ENCODE measurements at regions not wholly inside any gene's neighbourhood (a gene's known extent, or its start where the extent isn't known, plus 50 kb on each side); places are given as distances from the start of the nearest gene placed in this dataset.
A peak's percentile ranks its signal among the peaks of the same experiment; 100 is the strongest.

DNA sequence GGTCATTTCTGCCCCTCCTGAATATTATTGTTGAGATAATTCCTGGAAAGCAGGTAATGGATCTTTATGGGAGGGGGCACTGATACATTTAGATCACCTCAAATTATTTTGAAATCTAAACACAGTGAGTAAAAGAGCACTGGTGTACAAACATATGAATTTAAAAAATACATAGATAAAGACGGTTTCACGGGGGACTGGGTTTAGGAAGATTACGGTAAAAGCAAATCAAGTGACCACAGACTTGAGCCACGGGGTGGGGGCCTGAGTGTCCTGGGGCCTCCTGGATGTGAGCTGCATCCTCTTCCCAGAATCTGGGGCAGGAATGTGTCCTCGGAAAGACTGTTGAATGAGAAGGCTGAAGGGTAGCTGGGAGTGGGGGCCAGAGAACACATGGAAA lies 219.1 kb upstream of the KLF6 start:
- Histone ChIP-seq H3K4me3 (no peak overlapping the region), H3K27ac (no peak overlapping the region)
- TF ChIP-seq, protein P1, sequence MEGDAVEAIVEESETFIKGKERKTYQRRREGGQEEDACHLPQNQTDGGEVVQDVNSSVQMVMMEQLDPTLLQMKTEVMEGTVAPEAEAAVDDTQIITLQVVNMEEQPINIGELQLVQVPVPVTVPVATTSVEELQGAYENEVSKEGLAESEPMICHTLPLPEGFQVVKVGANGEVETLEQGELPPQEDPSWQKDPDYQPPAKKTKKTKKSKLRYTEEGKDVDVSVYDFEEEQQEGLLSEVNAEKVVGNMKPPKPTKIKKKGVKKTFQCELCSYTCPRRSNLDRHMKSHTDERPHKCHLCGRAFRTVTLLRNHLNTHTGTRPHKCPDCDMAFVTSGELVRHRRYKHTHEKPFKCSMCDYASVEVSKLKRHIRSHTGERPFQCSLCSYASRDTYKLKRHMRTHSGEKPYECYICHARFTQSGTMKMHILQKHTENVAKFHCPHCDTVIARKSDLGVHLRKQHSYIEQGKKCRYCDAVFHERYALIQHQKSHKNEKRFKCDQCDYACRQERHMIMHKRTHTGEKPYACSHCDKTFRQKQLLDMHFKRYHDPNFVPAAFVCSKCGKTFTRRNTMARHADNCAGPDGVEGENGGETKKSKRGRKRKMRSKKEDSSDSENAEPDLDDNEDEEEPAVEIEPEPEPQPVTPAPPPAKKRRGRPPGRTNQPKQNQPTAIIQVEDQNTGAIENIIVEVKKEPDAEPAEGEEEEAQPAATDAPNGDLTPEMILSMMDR (IDR thresholded peaks at IDR 0.05) = no peak
- DNase-seq (ENCODE audit: low spot score) = no peak

DNA sequence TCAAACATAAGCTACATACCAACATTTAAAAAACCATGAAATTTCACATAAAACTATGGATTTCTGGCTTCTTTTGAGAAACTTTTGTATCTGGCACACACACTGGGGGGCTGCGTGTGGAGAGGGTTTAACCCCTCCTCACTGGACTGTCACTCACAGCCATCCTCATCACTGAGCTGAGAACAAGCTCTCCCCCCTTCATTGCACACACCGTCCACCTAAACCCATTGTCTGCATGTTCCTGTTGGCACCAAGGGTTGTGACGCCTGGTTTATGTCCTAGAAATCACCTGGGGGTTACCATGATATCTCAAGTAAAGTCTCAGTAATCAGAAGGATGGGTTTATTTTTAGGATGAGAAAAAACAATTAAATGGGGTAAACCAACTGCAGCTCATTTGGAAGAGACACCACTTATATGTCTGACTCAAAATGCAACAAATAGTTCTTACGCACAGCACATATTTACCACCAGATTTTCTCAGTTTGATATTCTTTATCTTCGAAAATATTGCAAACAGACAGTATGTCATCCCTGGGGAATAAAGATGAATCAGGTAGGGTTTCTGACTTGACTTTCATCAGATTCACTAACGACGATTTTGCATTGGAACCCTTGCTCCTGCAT lies 218.5 kb upstream of the KLF6 start:
- no peak overlapping the region for H3K27ac ChIP-seq
- H3K4me3 ChIP-seq = no peak overlapping the region
- TF ChIP-seq, protein P1 (IDR thresholded peaks at IDR 0.05) = no peak
- DNase-seq (ENCODE audit: low spot score) = no peak

DNA sequence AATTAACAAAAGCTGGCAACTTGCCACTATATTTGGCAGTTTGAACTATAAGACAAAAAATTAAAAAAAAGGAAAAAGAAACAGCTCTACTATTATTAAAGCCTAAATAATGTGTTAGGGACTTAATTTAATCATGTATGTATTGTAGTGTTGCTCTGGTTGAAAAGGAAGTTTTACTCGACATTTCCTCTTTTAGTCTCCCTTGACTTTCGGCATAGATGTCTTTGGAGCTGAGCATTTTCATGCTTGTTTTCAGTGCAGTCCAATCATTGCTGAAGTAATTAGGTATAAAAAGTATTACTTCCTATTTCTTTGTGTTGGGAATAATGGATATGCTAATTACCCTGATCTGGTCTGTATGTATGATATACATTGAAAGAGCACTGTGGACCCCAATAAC lies 216.8 kb upstream of the KLF6 start:
- TF ChIP-seq, protein P1 (IDR thresholded peaks at IDR 0.05) = no peak
- Histone ChIP-seq H3K4me3 (no peak overlapping the region), H3K27ac (no peak overlapping the region)
- DNase-seq (ENCODE audit: low spot score) = no peak

DNA sequence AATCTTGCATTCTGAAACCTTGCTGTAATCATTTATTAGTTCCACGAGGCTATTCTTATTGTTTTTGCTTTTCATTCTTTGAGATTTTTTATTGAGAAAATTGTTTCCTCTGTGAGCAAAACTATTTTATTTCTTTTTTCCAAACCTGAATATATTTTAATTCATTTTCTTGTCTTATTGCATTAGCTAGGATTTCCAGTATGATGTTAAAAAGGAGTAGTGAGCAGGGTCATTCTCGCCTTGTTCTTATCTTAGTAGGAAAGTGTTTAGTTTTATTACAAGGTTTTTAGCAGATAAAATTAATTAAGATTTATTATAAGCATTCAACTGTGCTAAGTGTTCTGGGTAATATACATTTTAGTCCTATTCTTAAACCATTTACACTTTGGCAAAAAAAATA lies 214.6 kb upstream of the KLF6 start:
- TF ChIP-seq, protein P1 (IDR thresholded peaks at IDR 0.05) = no peak
- Histone ChIP-seq H3K4me3 (no peak overlapping the region), H3K27ac (no peak overlapping the region)
- no peak for DNase-seq (ENCODE audit: low spot score)

DNA sequence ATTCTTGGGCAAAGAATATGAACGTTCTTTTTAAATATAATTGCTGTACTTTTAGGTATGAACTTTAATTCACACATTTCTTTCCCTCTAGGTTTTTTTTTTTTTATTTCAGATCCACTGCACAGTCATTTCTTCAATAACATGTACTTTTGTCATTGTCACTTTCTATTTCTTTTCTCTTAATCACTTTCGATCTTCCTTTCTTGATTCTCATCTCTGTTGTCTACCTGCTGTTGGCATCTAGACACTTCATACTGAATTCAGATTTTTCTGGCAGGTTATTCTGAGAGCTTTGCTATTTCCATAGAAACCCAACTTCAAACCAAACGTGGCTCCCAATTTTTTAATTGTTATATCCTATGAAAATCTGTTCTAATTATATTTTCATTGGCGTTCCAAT lies 211.7 kb upstream of the KLF6 start:
- TF ChIP-seq, protein P1 (IDR thresholded peaks at IDR 0.05) = no peak
- no peak overlapping the region for H3K4me3 ChIP-seq
- no peak for DNase-seq (ENCODE audit: low spot score)
- H3K27ac ChIP-seq = no peak overlapping the region

DNA sequence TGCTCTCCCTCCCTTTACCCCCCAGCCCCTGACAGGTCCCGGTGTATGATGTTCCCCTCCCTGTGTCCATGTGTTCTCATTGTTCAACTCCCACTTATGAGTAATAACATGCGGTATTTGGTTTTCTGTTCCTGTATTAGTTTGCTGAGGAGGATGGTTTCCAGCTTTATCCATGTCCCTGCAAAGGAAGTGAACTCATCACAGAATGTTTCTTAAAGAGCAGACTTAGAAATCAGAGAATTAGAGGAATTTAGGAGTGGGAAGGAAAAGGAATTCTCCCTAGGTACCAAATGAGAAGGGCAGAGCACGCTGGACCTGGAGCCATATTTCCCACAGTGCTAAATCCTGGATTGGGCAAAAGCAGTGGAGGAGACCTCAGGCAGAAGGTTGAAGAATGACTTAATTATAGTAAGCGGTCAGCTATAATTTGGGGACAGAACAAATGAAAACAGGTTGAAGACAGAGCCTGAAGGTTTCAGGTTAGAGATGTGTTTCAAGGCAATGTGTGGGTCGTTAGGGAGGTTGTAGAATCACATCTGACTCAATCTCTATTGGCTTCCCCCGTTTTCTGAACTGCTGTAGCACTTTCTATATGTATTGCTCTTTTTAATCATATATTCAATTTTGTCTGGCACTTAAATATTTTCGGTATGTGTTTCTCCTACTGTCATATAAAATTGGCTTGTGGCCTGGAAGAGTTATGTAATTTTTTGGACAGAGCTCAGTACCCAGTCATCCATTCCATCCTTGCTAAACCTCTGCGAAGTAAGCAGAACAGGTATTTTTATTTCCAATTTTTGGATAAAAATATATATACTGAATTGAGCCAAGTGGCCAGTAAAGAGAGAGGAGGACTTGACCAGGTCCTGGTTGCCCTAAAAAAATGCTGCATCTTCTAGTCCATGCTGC lies 210.5 kb upstream of the KLF6 start:
- TF ChIP-seq, protein P1 (IDR thresholded peaks at IDR 0.05) = no peak
- no peak overlapping the region for H3K4me3 ChIP-seq
- peak overlapping the region in 1 of 2 donors; percentile 26 for H3K27ac ChIP-seq
- no peak for DNase-seq (ENCODE audit: low spot score)
